Heart right ventricle (tissue), 16 donors: ENCODE measurements at regions not wholly inside any gene's neighbourhood (a gene's known extent, or its start where the extent isn't known, plus 50 kb on each side); places are given as distances from the start of the nearest gene placed in this dataset.

Source experiments
- ATAC-seq, 8 donors: fragments of 200-7000 bp; cut with Tn5 transposase; one replicate each; pipeline ENCODE4 v1.9.1; 2020; ENCODE audit warnings: mild to moderate bottlenecking in 8 of 8, moderate library complexity in 8 of 8, moderate number of reproducible peaks in 1 of 8
- DNase-seq, 2 donors: peaks; one replicate each; pipeline ENCODE4 v3.0.0-alpha.2; 2020
- H3K27ac ChIP-seq, 10 donors: fragments of 200-600 bp; sonication (generic) in 2 of 10; one replicate each; pipeline versions ENCODE4 v1.5.0 to v1.8.0; 2020 to 2022; ENCODE audit warnings: mild to moderate bottlenecking in 3 of 10
- H3K27me3 ChIP-seq, 7 donors: fragments of 200-600 bp; one replicate each; pipeline ENCODE4 v1.8.0; 2021 to 2022; ENCODE audit warnings: mild to moderate bottlenecking in 2 of 7
- H3K36me3 ChIP-seq, 9 donors: fragments of 200-600 bp; sonication (generic) in 1 of 9; one replicate each; pipeline versions ENCODE4 v1.5.0 to v1.8.0; 2020 to 2022; ENCODE audit warnings: mild to moderate bottlenecking in 2 of 9
- H3K4me1 ChIP-seq, 9 donors: fragments of 200-600 bp; sonication (generic) in 1 of 9; one replicate each; pipeline versions ENCODE4 v1.5.0 to v1.8.0; 2020 to 2022; ENCODE audit warnings: mild to moderate bottlenecking in 4 of 9
- H3K4me3 ChIP-seq, 10 donors: fragments of 200-600 bp; sonication (generic) in 2 of 10; one replicate each; pipeline versions ENCODE4 v1.5.0 to v1.8.0; 2020 to 2022; ENCODE audit warnings: mild to moderate bottlenecking in 7 of 10, moderate library complexity in 2 of 10
- H3K9me3 ChIP-seq, 11 donors: fragments of 200-600 bp in 10 of 11; sonication (generic) in 2 of 11; one replicate each; pipeline versions ENCODE4 v1.5.0 to v1.8.0; 2013 to 2022; ENCODE audit warnings: mild to moderate bottlenecking in 2 of 11, control low read depth in 1 of 11, moderate library complexity in 1 of 11
- WGBS, 2 donors: extraction: QIAGEN DNeasy Blood & Tissue Kit; methylation state at CpG; one replicate each; pipeline ENCODE4 v1.1.7; 2013; ENCODE audit warnings: inconsistent platforms in 1 of 2; 5-methylcytosine and 5-hydroxymethylcytosine counted together
- intact Hi-C, 10 donors: fragments of 100-400 bp; cut with DNase I; formaldehyde crosslinking; loops; one replicate each; pipeline versions ENCODE4 v1.11.1 to v1.14.2; 2022
- TF ChIP-seq, protein P1 (sequence below), 9 donors: fragments of 200-600 bp; sonication (generic) in 2 of 9; IDR thresholded peaks; one replicate each; pipeline versions ENCODE4 v1.5.0 to v1.8.0; 2021 to 2022; ENCODE audit warnings: antibody characterized with exemption in 9 of 9, mild to moderate bottlenecking in 5 of 9, moderate library complexity in 1 of 9
- donor health status: Arrhythmogenic right ventricular cardiomyopathy.
- donor health status: ischemic (EF 13 %, LVEDD 7.1; RV severe dilation, severe dysfunction).
- donor health status: healthy with polysubstance abuse.
- donor health status: DM: no; HTN: yes; CAD: no.
- donor health status: DM: no; HTN: no; CAD: no.
- donor health status: ischemic (EF 25% LVEDD 6.9; RV normal size, moderate dysfunction).
- donor health status: ischemic (EF 25% LVEDD 5.7; RV mildly dilated, moderate dysfunction).
- donor health status: healthy.
- donor health status: DM: yes; HTN: yes; CAD: no.
- donor health status: Ischemic cardiomyopathy.
- donor health status: ischemic (EF 35%, LVEDD 5.7; RV mildly dilated, moderate dysfunction).
- donor health status: nonischemic (EF 11% LVEDD 7.7; RV severe dilation, severe dysfunction).
- donor health status: DM: yes; HTN: yes; CAD: no.
- donor health status: PGD.
- donor health status: ischemic (EF 29% LVEDD 5.4; RV normal size, mild dysfunction).
- donor health status: nonischemic (EF 23%, LVEDD 6.1; RV moderate dilation, normal function).

DNA sequence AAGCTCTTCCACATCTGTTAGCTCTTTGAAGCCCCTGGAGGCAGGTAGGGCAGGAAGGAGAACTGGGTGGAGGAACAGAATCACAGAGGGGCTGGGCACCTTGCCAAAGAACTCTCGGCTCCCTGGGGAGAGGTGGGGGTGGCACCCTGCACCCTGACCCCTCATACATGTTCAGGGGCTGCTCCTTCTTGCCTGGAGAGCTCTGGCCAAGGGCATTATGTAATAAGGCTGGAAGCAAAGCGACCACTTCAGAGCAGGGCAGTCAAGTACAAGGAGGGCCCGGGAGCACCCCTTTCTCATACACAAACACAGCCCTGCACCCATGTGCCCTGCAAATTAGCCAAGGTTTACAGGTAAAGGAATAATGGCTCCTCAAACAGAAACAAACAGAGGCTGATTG, 351.9 kb upstream of the TSHZ3 start:
- intact Hi-C loops = no loop called here
- 67 to 74% methylated on average over 3 of the region's 3 CpGs for WGBS, 2 donors
- TF ChIP-seq, protein P1, sequence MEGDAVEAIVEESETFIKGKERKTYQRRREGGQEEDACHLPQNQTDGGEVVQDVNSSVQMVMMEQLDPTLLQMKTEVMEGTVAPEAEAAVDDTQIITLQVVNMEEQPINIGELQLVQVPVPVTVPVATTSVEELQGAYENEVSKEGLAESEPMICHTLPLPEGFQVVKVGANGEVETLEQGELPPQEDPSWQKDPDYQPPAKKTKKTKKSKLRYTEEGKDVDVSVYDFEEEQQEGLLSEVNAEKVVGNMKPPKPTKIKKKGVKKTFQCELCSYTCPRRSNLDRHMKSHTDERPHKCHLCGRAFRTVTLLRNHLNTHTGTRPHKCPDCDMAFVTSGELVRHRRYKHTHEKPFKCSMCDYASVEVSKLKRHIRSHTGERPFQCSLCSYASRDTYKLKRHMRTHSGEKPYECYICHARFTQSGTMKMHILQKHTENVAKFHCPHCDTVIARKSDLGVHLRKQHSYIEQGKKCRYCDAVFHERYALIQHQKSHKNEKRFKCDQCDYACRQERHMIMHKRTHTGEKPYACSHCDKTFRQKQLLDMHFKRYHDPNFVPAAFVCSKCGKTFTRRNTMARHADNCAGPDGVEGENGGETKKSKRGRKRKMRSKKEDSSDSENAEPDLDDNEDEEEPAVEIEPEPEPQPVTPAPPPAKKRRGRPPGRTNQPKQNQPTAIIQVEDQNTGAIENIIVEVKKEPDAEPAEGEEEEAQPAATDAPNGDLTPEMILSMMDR (IDR thresholded peaks at IDR 0.05) = no peak
- H3K4me3 ChIP-seq = no peak overlapping the region
- ATAC-seq (no peak), DNase-seq (no peak)
- H3K36me3 ChIP-seq = no peaks in the 10 kb centered on the region
- H3K9me3 ChIP-seq = peaks cover 0 to 16% (median 4%) of the 10 kb centered on the region in 11 donors
- H3K27ac ChIP-seq = no peak overlapping the region
- H3K4me1 ChIP-seq = no peaks in the 10 kb centered on the region
- H3K27me3 ChIP-seq = peaks cover 0 to 5% (median 0%) of the 10 kb centered on the region in 7 donors

DNA sequence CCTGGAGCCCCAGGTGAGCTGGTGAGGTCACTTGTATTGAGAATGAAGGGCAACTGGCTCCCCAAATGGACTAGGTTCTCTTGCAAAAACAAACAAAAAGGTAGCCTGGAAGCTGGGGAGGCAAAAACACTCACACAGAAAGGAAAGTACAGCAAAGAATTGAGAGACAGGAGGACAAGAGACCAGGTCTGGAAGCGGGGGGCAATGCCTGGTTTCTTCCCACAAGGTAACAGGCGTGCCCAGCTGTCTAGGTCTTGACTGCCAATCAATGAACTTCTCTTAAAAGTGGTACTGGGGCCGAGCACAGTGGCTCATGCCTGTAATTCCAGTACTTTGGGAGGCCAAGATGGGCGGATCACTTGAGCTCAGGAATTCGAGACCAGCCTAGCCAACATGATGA, 356.4 kb upstream of the TSHZ3 start:
- TF ChIP-seq, protein P1 (IDR thresholded peaks at IDR 0.05) = no peak

DNA sequence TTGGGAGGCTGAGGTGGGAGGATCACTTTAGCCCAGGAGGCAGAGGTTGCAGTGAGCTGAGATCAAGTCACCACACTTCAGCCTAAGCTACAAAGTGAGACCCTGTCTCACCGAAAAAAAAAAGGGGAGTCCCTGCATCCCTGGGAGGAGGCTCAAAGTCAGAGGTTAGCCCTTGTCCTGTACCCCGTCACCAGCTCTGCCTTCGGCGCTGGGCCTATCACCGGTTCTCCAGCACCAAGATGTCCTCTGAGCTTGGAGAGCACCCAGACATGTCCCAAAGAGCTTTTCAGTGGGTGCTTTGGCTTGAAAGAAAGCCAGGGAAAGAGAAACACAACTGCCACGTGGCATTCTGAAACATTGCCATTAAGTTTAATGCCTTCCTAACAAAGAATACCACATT, 356.9 kb upstream of the TSHZ3 start:
- Histone ChIP-seq H3K4me1 (no peaks in the 10 kb centered on the region), H3K36me3 (no peaks in the 10 kb centered on the region), H3K27me3 (no peaks in the 10 kb centered on the region), H3K27ac (no peak overlapping the region), H3K4me3 (no peak overlapping the region), H3K9me3 (peaks cover 0 to 16% (median 4%) of the 10 kb centered on the region in 11 donors)
- intact Hi-C loops = no loop called here
- 88 to 92% methylated on average over 6 of the region's 6 CpGs for WGBS, 2 donors
- ATAC-seq (no peak), DNase-seq (no peak)
- TF ChIP-seq, protein P1 (IDR thresholded peaks at IDR 0.05) = no peak

More for the DNA sequence above, 356.4 kb upstream of the TSHZ3 start:
- no peak for ATAC-seq
- no peak overlapping the region for H3K4me3 ChIP-seq
- 83 to 88% methylated on average over 5 of the region's 5 CpGs for WGBS, 2 donors
- DNase-seq = no peak
- H3K4me1 ChIP-seq = no peaks in the 10 kb centered on the region
- peaks cover 0 to 16% (median 4%) of the 10 kb centered on the region in 11 donors for H3K9me3 ChIP-seq
- H3K27me3 ChIP-seq = peaks cover 0 to 4% (median 0%) of the 10 kb centered on the region in 7 donors
- H3K27ac ChIP-seq = no peak overlapping the region
- intact Hi-C loops = no loop called here
- H3K36me3 ChIP-seq = no peaks in the 10 kb centered on the region

DNA sequence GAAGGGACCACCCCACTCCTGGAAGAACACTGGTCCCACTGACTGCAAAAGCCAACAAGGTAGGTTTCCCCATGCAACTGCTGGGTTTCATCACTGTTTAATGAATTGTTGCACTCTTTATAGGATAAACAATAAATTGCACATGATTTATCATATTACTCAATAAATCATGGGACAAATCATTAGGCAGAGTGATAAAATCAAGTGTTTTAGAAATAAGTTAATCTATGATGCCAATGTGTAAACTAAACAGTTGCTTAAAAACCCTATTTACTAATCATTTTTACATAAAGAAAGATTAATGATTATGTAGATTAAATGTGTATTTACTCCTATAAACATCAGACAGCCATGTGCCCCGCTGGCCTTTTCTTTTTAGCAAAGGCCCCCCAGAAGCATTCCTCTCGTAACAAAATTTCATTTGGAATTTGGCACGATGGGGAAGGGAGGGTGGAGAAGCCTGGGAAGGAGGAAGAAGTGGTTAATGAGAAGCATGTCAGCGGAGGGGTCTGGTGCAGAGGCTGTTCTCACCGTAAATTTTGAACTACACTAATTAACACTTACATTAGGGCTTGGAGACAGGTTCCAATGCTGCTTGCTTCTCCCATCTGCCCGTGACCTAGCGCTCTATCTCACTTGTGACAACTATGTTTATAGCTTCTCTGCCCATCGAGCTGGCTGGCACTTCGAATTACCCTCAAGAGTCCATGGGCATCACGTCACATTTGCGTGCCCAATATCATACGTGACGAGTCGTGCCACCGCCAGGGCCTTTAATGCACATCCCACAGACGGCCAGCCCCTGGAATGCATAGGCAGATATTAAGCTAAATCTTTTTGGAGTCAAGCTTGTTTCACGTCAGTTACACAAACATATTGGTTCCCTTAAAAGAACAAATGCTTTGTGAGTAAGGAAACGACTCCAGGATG, 357.7 kb upstream of the TSHZ3 start:
- DNase-seq (no peak), ATAC-seq (no peak)
- Histone ChIP-seq H3K4me1 (no peaks in the 10 kb centered on the region), H3K36me3 (no peaks in the 10 kb centered on the region), H3K27me3 (no peaks in the 10 kb centered on the region), H3K4me3 (no peak overlapping the region), H3K27ac (no peak overlapping the region), H3K9me3 (peaks cover 0 to 19% (median 4%) of the 10 kb centered on the region in 11 donors)
- TF ChIP-seq, protein P1 (IDR thresholded peaks at IDR 0.05) = no peak
- intact Hi-C loops = no loop called here
- WGBS, 2 donors = 81 to 82% methylated on average over 18 of the region's 18 CpGs
